Heart right ventricle (tissue), 16 donors: ENCODE measurements at regions not wholly inside any gene's neighbourhood (a gene's known extent, or its start where the extent isn't known, plus 50 kb on each side); places are given as distances from the start of the nearest gene placed in this dataset.
"Not testable (repeated sequence)": the region's sequence is repeated elsewhere in the genome, so short reads cannot be mapped to it uniquely, and the experiment has no call there.

ENCODE experiments used
- ATAC-seq, 8 donors: fragments of 200-7000 bp; cut with Tn5 transposase; one replicate each; pipeline ENCODE4 v1.9.1; 2020; ENCODE audit warnings: mild to moderate bottlenecking in 8 of 8, moderate library complexity in 8 of 8, moderate number of reproducible peaks in 1 of 8
- DNase-seq, 2 donors: peaks; one replicate each; pipeline ENCODE4 v3.0.0-alpha.2; 2020
- H3K27ac ChIP-seq, 10 donors: fragments of 200-600 bp; sonication (generic) in 2 of 10; one replicate each; pipeline versions ENCODE4 v1.5.0 to v1.8.0; 2020 to 2022; ENCODE audit warnings: mild to moderate bottlenecking in 3 of 10
- H3K27me3 ChIP-seq, 7 donors: fragments of 200-600 bp; one replicate each; pipeline ENCODE4 v1.8.0; 2021 to 2022; ENCODE audit warnings: mild to moderate bottlenecking in 2 of 7
- H3K36me3 ChIP-seq, 9 donors: fragments of 200-600 bp; sonication (generic) in 1 of 9; one replicate each; pipeline versions ENCODE4 v1.5.0 to v1.8.0; 2020 to 2022; ENCODE audit warnings: mild to moderate bottlenecking in 2 of 9
- H3K4me1 ChIP-seq, 9 donors: fragments of 200-600 bp; sonication (generic) in 1 of 9; one replicate each; pipeline versions ENCODE4 v1.5.0 to v1.8.0; 2020 to 2022; ENCODE audit warnings: mild to moderate bottlenecking in 4 of 9
- H3K4me3 ChIP-seq, 10 donors: fragments of 200-600 bp; sonication (generic) in 2 of 10; one replicate each; pipeline versions ENCODE4 v1.5.0 to v1.8.0; 2020 to 2022; ENCODE audit warnings: mild to moderate bottlenecking in 7 of 10, moderate library complexity in 2 of 10
- H3K9me3 ChIP-seq, 11 donors: fragments of 200-600 bp in 10 of 11; sonication (generic) in 2 of 11; one replicate each; pipeline versions ENCODE4 v1.5.0 to v1.8.0; 2013 to 2022; ENCODE audit warnings: mild to moderate bottlenecking in 2 of 11, control low read depth in 1 of 11, moderate library complexity in 1 of 11
- WGBS, 2 donors: extraction: QIAGEN DNeasy Blood & Tissue Kit; methylation state at CpG; one replicate each; pipeline ENCODE4 v1.1.7; 2013; ENCODE audit warnings: inconsistent platforms in 1 of 2; 5-methylcytosine and 5-hydroxymethylcytosine counted together
- intact Hi-C, 10 donors: fragments of 100-400 bp; cut with DNase I; formaldehyde crosslinking; loops; one replicate each; pipeline versions ENCODE4 v1.11.1 to v1.14.2; 2022
- TF ChIP-seq, protein P1 (sequence below), 9 donors: fragments of 200-600 bp; sonication (generic) in 2 of 9; IDR thresholded peaks; one replicate each; pipeline versions ENCODE4 v1.5.0 to v1.8.0; 2021 to 2022; ENCODE audit warnings: antibody characterized with exemption in 9 of 9, mild to moderate bottlenecking in 5 of 9, moderate library complexity in 1 of 9
- donor health status: Arrhythmogenic right ventricular cardiomyopathy.
- donor health status: ischemic (EF 13 %, LVEDD 7.1; RV severe dilation, severe dysfunction).
- donor health status: healthy with polysubstance abuse.
- donor health status: DM: no; HTN: yes; CAD: no.
- donor health status: DM: no; HTN: no; CAD: no.
- donor health status: ischemic (EF 25% LVEDD 6.9; RV normal size, moderate dysfunction).
- donor health status: ischemic (EF 25% LVEDD 5.7; RV mildly dilated, moderate dysfunction).
- donor health status: healthy.
- donor health status: DM: yes; HTN: yes; CAD: no.
- donor health status: Ischemic cardiomyopathy.
- donor health status: ischemic (EF 35%, LVEDD 5.7; RV mildly dilated, moderate dysfunction).
- donor health status: nonischemic (EF 11% LVEDD 7.7; RV severe dilation, severe dysfunction).
- donor health status: DM: yes; HTN: yes; CAD: no.
- donor health status: PGD.
- donor health status: ischemic (EF 29% LVEDD 5.4; RV normal size, mild dysfunction).
- donor health status: nonischemic (EF 23%, LVEDD 6.1; RV moderate dilation, normal function).

- no peak for ATAC-seq
- 85 to 87% methylated on average over 4 of the region's 4 CpGs for WGBS, 2 donors
- intact Hi-C loops: no loop called here
These were observed 1012.8 kb downstream of the SOCS6 start for GRCh38 chr18:71301596-71301995.

DNA sequence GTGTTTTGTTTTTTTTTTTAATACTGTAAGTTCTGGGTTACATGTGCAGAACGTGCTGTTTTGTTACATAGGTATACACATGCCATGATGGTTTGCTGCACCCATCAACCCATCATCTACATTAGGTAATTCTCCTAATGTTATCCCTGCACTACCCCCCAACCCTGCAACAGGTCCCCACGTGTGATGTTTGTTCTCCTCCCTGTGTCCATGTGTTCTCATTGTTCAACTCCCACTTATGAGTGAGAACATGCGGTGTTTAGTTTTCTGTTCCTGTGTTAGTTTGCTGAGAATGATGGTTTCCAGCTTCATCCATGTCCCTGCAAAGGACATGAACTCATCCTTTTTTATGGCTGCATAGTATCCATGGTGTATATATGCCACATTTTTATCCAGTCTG, 1005.4 kb downstream of the SOCS6 start:
- ATAC-seq, H3K27ac ChIP-seq, H3K27me3 ChIP-seq, H3K4me3 ChIP-seq, H3K9me3 ChIP-seq, intact Hi-C loops, H3K36me3 ChIP-seq, DNase-seq, H3K4me1 ChIP-seq: not testable (repeated sequence)
- 79 to 80% methylated on average over 3 of the region's 3 CpGs for WGBS, 2 donors

More at GRCh38 chr18:71301596-71301995, 1012.8 kb downstream of the SOCS6 start:
- Histone ChIP-seq H3K4me3 (no peak overlapping the region), H3K27me3 (no peaks in the 10 kb centered on the region), H3K27ac (no peak overlapping the region), H3K36me3 (no peaks in the 10 kb centered on the region), H3K9me3 (no peaks in the 10 kb centered on the region), H3K4me1 (no peaks in the 10 kb centered on the region)
- DNase-seq: no peak
- TF ChIP-seq, protein P1, sequence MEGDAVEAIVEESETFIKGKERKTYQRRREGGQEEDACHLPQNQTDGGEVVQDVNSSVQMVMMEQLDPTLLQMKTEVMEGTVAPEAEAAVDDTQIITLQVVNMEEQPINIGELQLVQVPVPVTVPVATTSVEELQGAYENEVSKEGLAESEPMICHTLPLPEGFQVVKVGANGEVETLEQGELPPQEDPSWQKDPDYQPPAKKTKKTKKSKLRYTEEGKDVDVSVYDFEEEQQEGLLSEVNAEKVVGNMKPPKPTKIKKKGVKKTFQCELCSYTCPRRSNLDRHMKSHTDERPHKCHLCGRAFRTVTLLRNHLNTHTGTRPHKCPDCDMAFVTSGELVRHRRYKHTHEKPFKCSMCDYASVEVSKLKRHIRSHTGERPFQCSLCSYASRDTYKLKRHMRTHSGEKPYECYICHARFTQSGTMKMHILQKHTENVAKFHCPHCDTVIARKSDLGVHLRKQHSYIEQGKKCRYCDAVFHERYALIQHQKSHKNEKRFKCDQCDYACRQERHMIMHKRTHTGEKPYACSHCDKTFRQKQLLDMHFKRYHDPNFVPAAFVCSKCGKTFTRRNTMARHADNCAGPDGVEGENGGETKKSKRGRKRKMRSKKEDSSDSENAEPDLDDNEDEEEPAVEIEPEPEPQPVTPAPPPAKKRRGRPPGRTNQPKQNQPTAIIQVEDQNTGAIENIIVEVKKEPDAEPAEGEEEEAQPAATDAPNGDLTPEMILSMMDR (IDR thresholded peaks at IDR 0.05): no peak

DNA sequence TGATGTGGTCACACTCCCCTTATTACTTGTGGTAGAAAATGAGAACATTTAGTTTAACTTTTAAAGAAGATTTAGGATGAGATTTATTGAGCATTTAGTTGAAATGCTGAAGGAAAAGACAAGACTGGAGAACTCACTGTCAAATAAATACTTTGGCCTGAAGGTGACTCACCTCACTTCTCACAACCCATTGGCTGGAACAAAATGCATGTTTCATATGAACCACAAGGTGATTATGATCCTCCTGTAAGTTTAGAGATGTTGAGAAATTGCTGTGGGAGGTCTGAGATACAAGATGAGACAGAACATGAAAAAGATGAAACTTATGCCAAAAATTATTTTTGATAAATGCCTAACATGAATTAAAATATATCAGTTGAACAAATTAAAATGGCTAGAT, 1004.5 kb downstream of the SOCS6 start:
- Histone ChIP-seq H3K4me1 (no peaks in the 10 kb centered on the region), H3K36me3 (no peaks in the 10 kb centered on the region), H3K9me3 (no peaks in the 10 kb centered on the region), H3K4me3 (no peak overlapping the region), H3K27ac (no peak overlapping the region), H3K27me3 (no peaks in the 10 kb centered on the region)
- DNase-seq (no peak), ATAC-seq (no peak)
- TF ChIP-seq, protein P1 (IDR thresholded peaks at IDR 0.05): no peak
- intact Hi-C loops: no loop called here

DNA sequence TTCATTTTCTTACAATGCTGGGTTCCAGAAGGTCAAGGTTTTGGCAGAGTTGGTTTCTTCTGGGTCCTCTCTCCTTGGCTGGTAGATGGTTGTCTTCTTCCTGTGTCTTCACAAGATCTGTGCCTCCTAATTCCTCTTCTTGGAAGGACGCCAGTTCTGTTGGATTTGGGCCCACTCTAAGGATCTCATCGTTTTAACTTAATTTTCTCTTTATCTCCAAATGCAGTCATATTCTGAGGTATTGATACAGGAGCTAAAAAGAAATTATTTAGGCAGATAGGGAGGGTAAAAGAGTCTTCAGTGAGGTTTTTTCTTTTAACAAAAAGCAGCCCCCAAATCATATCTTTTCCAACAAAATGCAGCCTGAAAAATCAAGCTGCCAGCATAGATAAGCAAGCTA, 998.4 kb downstream of the SOCS6 start:
- no peak overlapping the region for H3K27ac ChIP-seq
- H3K4me1 ChIP-seq: no peaks in the 10 kb centered on the region
- H3K9me3 ChIP-seq: peaks cover 0 to 3% (median 0%) of the 10 kb centered on the region in 11 donors
- WGBS, 2 donors: 42 to 44% methylated on average over 2 of the region's 2 CpGs
- no peaks in the 10 kb centered on the region for H3K27me3 ChIP-seq
- H3K4me3 ChIP-seq: no peak overlapping the region
- ATAC-seq: no peak
- TF ChIP-seq, protein P1 (IDR thresholded peaks at IDR 0.05): no peak
- H3K36me3 ChIP-seq: no peaks in the 10 kb centered on the region
- no peak for DNase-seq
- intact Hi-C loops: loop anchor here in 1 of 10 donors (10.0 kb wide), 1 partner anchor 178 kb away; no protein-coding TSS in a partner anchor

GRCh38 chr18:71252351-71252865, 963.6 kb downstream of the SOCS6 start:
- H3K9me3 ChIP-seq: peaks cover 0 to 8% (median 0%) of the 10 kb centered on the region in 11 donors
- H3K27ac ChIP-seq: no peak overlapping the region
- no peaks in the 10 kb centered on the region for H3K27me3 ChIP-seq
- ATAC-seq: no peak
- 64 to 67% methylated on average over 6 of the region's 6 CpGs for WGBS, 2 donors
- H3K4me3 ChIP-seq: no peak overlapping the region
- TF ChIP-seq, protein P1 (IDR thresholded peaks at IDR 0.05): no peak
- H3K4me1 ChIP-seq: no peaks in the 10 kb centered on the region
- no peaks in the 10 kb centered on the region for H3K36me3 ChIP-seq
- DNase-seq: no peak
- intact Hi-C loops: no loop called here
